ENCODE measurements at regions not wholly inside any gene's neighbourhood (a gene's known extent, or its start where the extent isn't known, plus 50 kb on each side); places are given as distances from the start of the nearest gene placed in this dataset.
"Not testable (repeated sequence)": the region's sequence is repeated elsewhere in the genome, so short reads cannot be mapped to it uniquely, and the experiment has no call there.

- not testable (repeated sequence) for H3K36me3 Mint-ChIP-seq, H3K4me3 Mint-ChIP-seq, H3K9me3 Mint-ChIP-seq, ATAC-seq, H3K4me1 Mint-ChIP-seq, H3K27me3 Mint-ChIP-seq, H3K27ac Mint-ChIP-seq
Measured at GRCh38 chr4:190118519-190118918, 54.2 kb downstream of the DBET start.

- H3K9me3 Mint-ChIP-seq, H3K4me1 Mint-ChIP-seq, H3K27me3 Mint-ChIP-seq, H3K4me3 Mint-ChIP-seq, H3K27ac Mint-ChIP-seq, H3K36me3 Mint-ChIP-seq, ATAC-seq: not testable (repeated sequence)
Measured at GRCh38 chr4:190119474-190119873, 54.1 kb upstream of the DUX4 start.

DNA sequence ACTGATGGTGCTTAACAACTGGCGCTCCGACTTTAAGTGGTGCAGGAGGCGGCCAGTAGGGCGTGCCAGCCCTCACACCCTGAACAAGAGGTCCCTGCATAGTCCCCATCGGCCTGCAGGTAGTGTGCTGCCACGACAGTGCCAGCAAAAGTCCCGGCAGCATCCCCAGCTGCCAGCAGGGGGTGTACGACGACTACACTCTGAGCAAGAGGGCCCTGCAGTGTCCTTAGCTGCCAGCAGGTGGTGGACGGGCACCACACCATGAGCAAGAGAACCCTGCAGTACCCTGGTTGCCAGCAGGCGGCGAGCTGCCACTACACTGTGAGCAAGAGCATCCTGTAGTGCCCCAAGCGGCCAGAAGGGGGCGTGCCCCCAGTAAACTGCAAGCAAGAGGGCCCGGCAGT is 53.5 kb upstream of the DUX4 start:
- H3K27ac Mint-ChIP-seq, H3K36me3 Mint-ChIP-seq, H3K9me3 Mint-ChIP-seq, H3K4me1 Mint-ChIP-seq, ATAC-seq, H3K27me3 Mint-ChIP-seq, H3K4me3 Mint-ChIP-seq: not testable (repeated sequence)

DNA sequence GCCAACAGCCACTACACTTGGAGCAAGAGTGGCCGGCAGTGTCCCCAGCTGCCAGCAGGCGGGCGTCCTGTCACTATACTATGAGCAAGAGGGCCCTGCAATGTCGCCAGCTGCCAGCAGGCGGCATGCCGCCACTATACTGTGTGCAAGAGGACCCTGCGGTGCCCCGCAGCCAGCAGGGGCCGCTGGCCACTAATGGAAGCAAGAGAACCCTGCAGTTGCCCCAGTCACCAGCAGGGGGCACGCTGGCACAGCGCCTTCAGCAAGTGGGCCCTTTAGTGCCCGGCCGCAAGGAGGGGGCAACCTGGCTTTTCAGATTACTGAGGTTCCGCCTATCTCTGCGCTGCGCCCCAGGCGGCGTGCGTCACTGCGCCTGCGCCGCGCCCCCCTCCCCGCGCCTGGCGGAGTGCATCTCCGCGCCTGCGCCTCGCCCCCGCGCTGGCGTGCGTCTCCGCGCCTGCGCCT is 53.0 kb upstream of the DUX4 start:
- not testable (repeated sequence) for H3K4me3 Mint-ChIP-seq, H3K27ac Mint-ChIP-seq, H3K4me1 Mint-ChIP-seq, H3K36me3 Mint-ChIP-seq, H3K27me3 Mint-ChIP-seq, H3K9me3 Mint-ChIP-seq
- ATAC-seq: peak; percentile 61

DNA sequence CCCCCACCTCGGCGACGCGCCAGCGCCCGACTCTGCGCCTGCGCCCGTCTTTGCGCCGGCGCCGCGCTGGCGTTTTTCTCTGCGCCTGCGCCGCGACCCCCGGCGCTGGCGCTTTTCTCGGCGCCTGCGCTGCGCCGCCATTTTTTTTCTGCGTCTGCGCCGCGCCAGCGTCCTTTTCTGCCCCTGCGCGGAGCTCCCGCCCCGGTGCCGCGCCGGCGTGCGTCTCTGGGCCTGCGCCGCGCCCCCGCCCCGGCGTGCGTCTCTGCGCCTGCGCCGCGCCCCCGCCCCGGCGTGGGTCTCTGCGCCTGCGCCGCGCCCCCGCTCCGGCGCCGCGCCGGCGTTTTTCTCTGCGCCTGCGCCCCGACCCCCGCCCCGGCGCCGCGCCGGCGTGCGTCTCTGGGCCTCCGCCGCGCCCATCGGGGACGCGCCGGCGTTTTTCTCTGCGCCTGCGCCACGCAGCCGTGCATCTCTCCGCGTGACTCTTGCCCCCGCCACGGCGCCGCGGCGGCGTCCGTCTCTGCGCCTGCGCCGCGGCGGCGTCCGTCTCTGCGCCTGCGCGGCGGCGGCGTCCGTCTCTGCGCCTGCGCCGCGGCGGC is 52.4 kb upstream of the DUX4 start:
- H3K27ac Mint-ChIP-seq, H3K4me3 Mint-ChIP-seq, H3K36me3 Mint-ChIP-seq, H3K27me3 Mint-ChIP-seq, H3K4me1 Mint-ChIP-seq, H3K9me3 Mint-ChIP-seq: not testable (repeated sequence)
- ATAC-seq: peak; percentile 82

DNA sequence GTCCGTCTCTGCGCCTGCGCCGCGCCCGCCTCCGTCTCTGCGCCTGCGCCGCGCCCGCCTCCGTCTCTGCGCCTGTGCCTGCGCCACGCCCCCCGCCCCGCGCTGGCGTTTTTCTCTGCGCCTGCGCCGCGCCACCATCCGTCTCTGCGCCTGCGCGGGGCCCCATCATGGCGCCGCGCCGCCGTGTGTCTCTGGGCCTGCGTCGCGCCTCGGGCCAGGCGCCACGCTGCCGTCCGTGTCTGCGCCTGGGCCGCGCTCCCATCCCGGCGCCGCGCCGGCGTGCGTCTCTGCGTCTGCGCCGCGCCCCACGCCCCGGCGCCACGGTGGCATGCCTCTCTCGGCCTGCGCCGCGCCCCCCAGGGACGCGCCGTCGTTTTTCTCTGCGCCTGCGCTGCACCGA is 51.8 kb upstream of the DUX4 start:
- Mint-ChIP-seq H3K36me3 (no peaks in the 10 kb centered on the region), H3K9me3 (peaks cover 3% of the 10 kb centered on the region), H3K27ac (no peak overlapping the region), H3K4me1 (no peaks in the 10 kb centered on the region), H3K4me3 (no peak overlapping the region), H3K27me3 (no peaks in the 10 kb centered on the region)
- ATAC-seq: peak; percentile 88

DNA sequence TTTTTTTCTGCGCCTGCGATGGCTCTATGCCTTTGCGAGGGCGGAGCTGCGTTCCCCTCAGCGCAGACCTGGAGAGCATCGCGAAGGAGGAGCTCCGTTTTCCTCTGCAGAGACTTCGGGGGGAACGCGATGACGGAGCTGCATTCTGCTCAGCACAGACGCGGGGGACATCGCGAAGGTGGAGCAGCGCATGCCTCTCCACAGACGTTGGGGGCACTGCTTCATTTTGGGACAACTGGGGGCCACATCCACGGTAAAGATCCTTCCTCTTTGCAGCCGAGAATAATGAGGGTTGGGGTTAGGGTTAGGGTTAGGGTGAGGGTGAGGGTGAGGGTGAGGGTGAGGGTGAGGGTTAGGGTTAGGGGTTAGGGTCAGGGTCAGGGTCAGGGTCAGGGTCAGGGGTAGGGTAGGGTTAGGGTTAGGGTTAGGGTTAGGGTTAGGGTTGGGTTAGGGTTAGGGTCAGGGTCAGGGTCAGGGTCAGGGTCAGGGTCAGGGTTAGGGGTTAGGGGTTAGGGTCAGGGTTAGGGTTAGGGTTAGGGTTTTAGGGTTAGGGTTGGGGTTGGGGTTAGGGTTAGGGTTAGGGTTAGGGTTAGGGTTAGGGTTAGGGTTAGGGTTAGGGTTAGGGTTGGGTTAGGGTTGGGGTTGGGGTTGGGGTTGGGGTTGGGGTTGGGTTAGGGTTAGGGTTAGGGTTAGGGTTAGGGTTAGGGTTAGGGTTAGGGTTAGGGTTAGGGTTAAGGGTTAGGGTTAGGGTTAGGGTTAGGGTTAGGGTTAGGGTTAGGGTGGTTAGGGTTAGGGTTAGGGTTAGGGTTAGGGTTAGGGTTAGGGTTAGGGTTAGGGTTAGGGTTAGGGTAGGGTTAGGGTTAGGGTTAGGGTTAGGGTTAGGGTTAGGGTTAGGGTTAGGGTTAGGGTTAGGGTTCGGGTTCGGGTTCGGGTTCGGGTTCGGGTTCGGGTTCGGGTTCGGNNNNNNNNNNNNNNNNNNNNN is 51.1 kb upstream of the DUX4 start:
- not testable (repeated sequence) for ATAC-seq, H3K36me3 Mint-ChIP-seq, H3K27me3 Mint-ChIP-seq, H3K4me3 Mint-ChIP-seq, H3K4me1 Mint-ChIP-seq, H3K27ac Mint-ChIP-seq, H3K9me3 Mint-ChIP-seq
